C1 segment of cervical spinal cord (tissue), 14 donors: ENCODE measurements at regions not wholly inside any gene's neighbourhood (a gene's known extent, or its start where the extent isn't known, plus 50 kb on each side); places are given as distances from the start of the nearest gene placed in this dataset.

Experiments used
- DNase-seq, 14 donors: peaks; one replicate each; lab custom pipeline; 2025; lab: John Stamatoyannopoulos, UW

GRCh38 chr2:147792966-147793617 lies 51.7 kb upstream of the ACVR2A start:
- no peak for DNase-seq

- DNase-seq: no peak
Observed at GRCh38 chr2:147790580-147790979, 54.2 kb upstream of the ACVR2A start.

- DNase-seq: no peak
Observed at GRCh38 chr2:147789720-147790119, 55.1 kb upstream of the ACVR2A start.

- DNase-seq: no peak
Observed at GRCh38 chr2:147789287-147789686, 55.5 kb upstream of the ACVR2A start.

- DNase-seq: no peak
Observed at GRCh38 chr2:147782141-147782930, 62.5 kb upstream of the ACVR2A start.

- DNase-seq: no peak
Observed at GRCh38 chr2:147779440-147779839, 65.4 kb upstream of the ACVR2A start.

GRCh38 chr2:147777394-147777793 lies 67.4 kb upstream of the ACVR2A start:
- DNase-seq: no peak

GRCh38 chr2:147774805-147775204 lies 70.0 kb upstream of the ACVR2A start:
- DNase-seq: no peak

GRCh38 chr2:147773479-147773878 lies 71.3 kb upstream of the ACVR2A start:
- no peak for DNase-seq

GRCh38 chr2:147772781-147773180 lies 72.0 kb upstream of the ACVR2A start:
- no peak for DNase-seq

GRCh38 chr2:147763861-147764260 lies 81.0 kb upstream of the ACVR2A start:
- no peak for DNase-seq

- no peak for DNase-seq
Observed at GRCh38 chr2:147760984-147761383, 83.8 kb upstream of the ACVR2A start.

GRCh38 chr2:147759536-147759935 lies 85.3 kb upstream of the ACVR2A start:
- DNase-seq: no peak

GRCh38 chr2:147758821-147759220 lies 86.0 kb upstream of the ACVR2A start:
- DNase-seq: no peak

GRCh38 chr2:147756069-147756468 lies 88.8 kb upstream of the ACVR2A start:
- DNase-seq: no peak

- no peak for DNase-seq
Observed at GRCh38 chr2:147740211-147740927, 104.5 kb upstream of the ACVR2A start.

GRCh38 chr2:147739508-147739907 lies 105.3 kb upstream of the ACVR2A start:
- no peak for DNase-seq

- DNase-seq: no peak
Observed at GRCh38 chr2:147718831-147719230, 126.0 kb upstream of the ACVR2A start.

GRCh38 chr2:147716906-147717305 lies 127.9 kb upstream of the ACVR2A start:
- DNase-seq: no peak

- no peak for DNase-seq
Observed at GRCh38 chr2:147715807-147716206, 129.0 kb upstream of the ACVR2A start.

- no peak for DNase-seq
Observed at GRCh38 chr2:147714582-147714981, 130.2 kb upstream of the ACVR2A start.

GRCh38 chr2:147713349-147713748 lies 131.5 kb upstream of the ACVR2A start:
- DNase-seq: no peak

- DNase-seq: no peak
Observed at GRCh38 chr2:147712051-147712450, 132.8 kb upstream of the ACVR2A start.
